Mesendoderm (in vitro differentiated cells): ENCODE measurements at regions not wholly inside any gene's neighbourhood (a gene's known extent, or its start where the extent isn't known, plus 50 kb on each side); places are given as distances from the start of the nearest gene placed in this dataset.

Experiments used
- DNase-seq: peaks from one replicate; pipeline ENCODE4 v3.0.0; 2013
- H2AK5ac ChIP-seq: 2 replicates; pipeline ENCODE4 v1.6.1; 2013; ENCODE audit warnings: low read length, inconsistent platforms
- H2BK120ac ChIP-seq: 2 replicates; pipeline ENCODE4 v1.6.1; 2013; ENCODE audit warnings: low read depth, mild to moderate bottlenecking, low read length, moderate library complexity, mixed read lengths
- H2BK15ac ChIP-seq: replicated peaks from 2 replicates; pipeline ENCODE4 v1.6.1; 2013; ENCODE audit warnings: low read depth, mild to moderate bottlenecking, moderate library complexity
- H2BK5ac ChIP-seq: 2 replicates; pipeline ENCODE4 v1.6.1; 2013; ENCODE audit warnings: low read length, inconsistent platforms
- H3K18ac ChIP-seq: 2 replicates; pipeline ENCODE4 v1.6.1; 2013; ENCODE audit warnings: mild to moderate bottlenecking, low read length, mixed read lengths
- H3K23ac ChIP-seq: one replicate; pipeline ENCODE4 v1.6.1; 2013; ENCODE audit warnings: low read length
- H3K27ac ChIP-seq: 2 replicates; pipeline ENCODE4 v1.5.1; 2013; ENCODE audit warnings: low read depth, mild to moderate bottlenecking, inconsistent platforms, low read length, moderate library complexity
- H3K27me3 ChIP-seq: 2 replicates; pipeline ENCODE4 v1.6.1; 2013; ENCODE audit warnings: low read length, control low read depth, mild to moderate bottlenecking, inconsistent platforms; ENCODE audit not compliant: insufficient read depth, poor library complexity
- H3K36me3 ChIP-seq: 2 replicates; pipeline ENCODE4 v1.6.1; 2013; ENCODE audit warnings: low read length, inconsistent platforms; ENCODE audit not compliant: control insufficient read depth, insufficient read depth
- H3K4ac ChIP-seq: one replicate; pipeline ENCODE4 v1.6.1; 2013; ENCODE audit warnings: low read depth, mild to moderate bottlenecking, low read length, moderate library complexity
- H3K4me1 ChIP-seq: 2 replicates; pipeline ENCODE4 v1.6.1; 2013; ENCODE audit warnings: low read depth, low read length, inconsistent platforms; ENCODE audit not compliant: control insufficient read depth
- H3K4me2 ChIP-seq: 2 replicates; pipeline ENCODE4 v1.6.1; 2013; ENCODE audit warnings: low read length
- H3K4me3 ChIP-seq: 2 replicates; pipeline ENCODE4 v1.5.1; 2013; ENCODE audit warnings: mild to moderate bottlenecking, low read length
- H3K56ac ChIP-seq: one replicate; pipeline ENCODE4 v1.6.1; 2013; ENCODE audit warnings: low read length
- H3K79me1 ChIP-seq: 2 replicates; pipeline ENCODE4 v1.6.1; 2013; ENCODE audit warnings: low read length, inconsistent platforms
- H3K79me2 ChIP-seq: 2 replicates; pipeline ENCODE4 v1.6.1; 2013; ENCODE audit warnings: mild to moderate bottlenecking, low read length; ENCODE audit not compliant: control insufficient read depth, insufficient read depth
- H3K9ac ChIP-seq: 2 replicates; pipeline ENCODE4 v1.6.1; 2013; ENCODE audit warnings: low read length, inconsistent platforms
- H4K5ac ChIP-seq: one replicate; pipeline ENCODE4 v1.6.1; 2013; ENCODE audit warnings: low read length
- H4K8ac ChIP-seq: one replicate; pipeline ENCODE4 v1.6.1; 2013; ENCODE audit warnings: low read depth, mild to moderate bottlenecking, control low read depth, low read length, moderate library complexity
- WGBS: extraction: QIAGEN DNeasy Blood & Tissue Kit; methylation state at CpG from one replicate; pipeline ENCODE4 v1.1.7; 2013; ENCODE audit warnings: low lambda C conversion rate, missing lambda C conversion rate; ENCODE audit not compliant: insufficient coverage; ENCODE audit errors: extremely low coverage; 5-methylcytosine and 5-hydroxymethylcytosine counted together

- H2AK5ac ChIP-seq: no peak overlapping the region
- H3K79me2 ChIP-seq: no peaks in the 10 kb centered on the region
- no peak overlapping the region for H4K8ac ChIP-seq
- no peak overlapping the region for H2BK5ac ChIP-seq
- no peaks in the 10 kb centered on the region for H3K79me1 ChIP-seq
- WGBS: no CpG with 5 or more reads among the region's 3 CpGs
- no peaks in the 10 kb centered on the region for H3K36me3 ChIP-seq
- no peak overlapping the region for H3K4ac ChIP-seq
- no peaks in the 10 kb centered on the region for H3K4me1 ChIP-seq
- no peak for DNase-seq
- no peak overlapping the region for H3K4me2 ChIP-seq
- H2BK15ac ChIP-seq: no peak overlapping the region
- H3K9ac ChIP-seq: no peak overlapping the region
- H2BK120ac ChIP-seq: no peak overlapping the region
- H4K5ac ChIP-seq: no peak overlapping the region
- no peaks in the 10 kb centered on the region for H3K27me3 ChIP-seq
- H3K27ac ChIP-seq: no peak overlapping the region
- no peak overlapping the region for H3K56ac ChIP-seq
- no peak overlapping the region for H3K23ac ChIP-seq
- H3K4me3 ChIP-seq: no peak overlapping the region
- H3K18ac ChIP-seq: no peak overlapping the region
Observed at GRCh38 chr22:44587737-44588310, 89.8 kb upstream of the RTL6 start.

DNA sequence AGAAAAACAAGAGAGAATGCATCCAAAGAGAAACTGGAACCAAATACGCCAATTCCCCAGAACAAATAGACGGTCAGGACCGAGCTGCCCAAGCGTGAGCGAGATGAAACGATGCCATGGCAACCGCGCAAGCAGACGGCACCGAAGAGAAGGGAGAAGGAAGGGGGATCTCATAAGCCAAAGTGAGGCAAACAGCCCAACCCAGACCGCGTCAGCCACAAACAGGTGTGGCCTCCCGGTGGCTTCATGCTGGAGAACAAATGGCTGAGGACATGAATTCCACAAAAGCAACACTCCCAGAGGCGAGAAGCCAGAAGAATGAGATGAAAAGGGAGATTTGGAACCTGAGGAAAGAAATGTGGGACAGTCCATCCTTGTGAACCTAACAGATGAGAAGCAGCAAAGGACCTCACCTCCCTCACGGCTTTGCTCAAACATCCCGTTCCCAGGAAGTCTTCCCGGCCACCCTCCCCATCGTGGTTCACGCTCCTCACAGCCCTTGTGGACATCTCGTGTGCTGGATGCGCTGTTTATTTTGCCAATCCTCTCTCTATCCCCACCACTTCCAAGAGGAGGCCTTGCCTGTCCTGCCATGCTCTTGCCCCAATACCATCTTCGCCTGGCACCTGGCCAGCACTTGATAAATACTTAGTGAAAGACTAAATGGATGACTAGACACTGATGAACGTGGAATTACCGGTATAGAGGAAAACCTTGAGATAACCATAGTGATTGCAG is 89.1 kb upstream of the RTL6 start:
- no peak overlapping the region for H4K8ac ChIP-seq
- WGBS: no CpG with 5 or more reads among the region's 24 CpGs
- no peak overlapping the region for H2BK5ac ChIP-seq
- no peak overlapping the region for H3K9ac ChIP-seq
- no peak overlapping the region for H3K18ac ChIP-seq
- H2BK120ac ChIP-seq: no peak overlapping the region
- DNase-seq: peak; percentile 30
- H3K4ac ChIP-seq: no peak overlapping the region
- H2BK15ac ChIP-seq: no peak overlapping the region
- no peak overlapping the region for H3K4me2 ChIP-seq
- H3K4me3 ChIP-seq: no peak overlapping the region
- no peak overlapping the region for H2AK5ac ChIP-seq
- no peaks in the 10 kb centered on the region for H3K36me3 ChIP-seq
- no peaks in the 10 kb centered on the region for H3K79me1 ChIP-seq
- H3K4me1 ChIP-seq: no peaks in the 10 kb centered on the region
- no peaks in the 10 kb centered on the region for H3K27me3 ChIP-seq
- no peak overlapping the region for H3K56ac ChIP-seq
- H3K23ac ChIP-seq: no peak overlapping the region
- H4K5ac ChIP-seq: no peak overlapping the region
- H3K79me2 ChIP-seq: no peaks in the 10 kb centered on the region
- no peak overlapping the region for H3K27ac ChIP-seq

GRCh38 chr22:44586351-44586990 is 88.4 kb upstream of the RTL6 start:
- Histone ChIP-seq H3K79me2 (no peaks in the 10 kb centered on the region), H4K5ac (no peak overlapping the region), H3K4me3 (no peak overlapping the region), H3K27ac (no peak overlapping the region), H3K23ac (no peak overlapping the region), H3K4me2 (no peak overlapping the region), H3K4me1 (no peaks in the 10 kb centered on the region), H3K36me3 (no peaks in the 10 kb centered on the region), H2BK5ac (no peak overlapping the region), H3K27me3 (no peaks in the 10 kb centered on the region), H3K9ac (no peak overlapping the region), H3K79me1 (no peaks in the 10 kb centered on the region), H2BK120ac (no peak overlapping the region), H4K8ac (no peak overlapping the region), H3K56ac (no peak overlapping the region), H3K4ac (no peak overlapping the region), H2AK5ac (no peak overlapping the region), H3K18ac (no peak overlapping the region), H2BK15ac (no peak overlapping the region)
- peak; percentile 14 for DNase-seq
- WGBS: no CpG with 5 or more reads among the region's 18 CpGs

- no peak overlapping the region for H3K18ac ChIP-seq
- H3K56ac ChIP-seq: no peak overlapping the region
- H4K8ac ChIP-seq: no peak overlapping the region
- no peak overlapping the region for H2BK5ac ChIP-seq
- no CpG with 5 or more reads among the region's 20 CpGs for WGBS
- no peak overlapping the region for H3K23ac ChIP-seq
- no peak overlapping the region for H4K5ac ChIP-seq
- no peak for DNase-seq
- no peak overlapping the region for H2BK120ac ChIP-seq
- no peaks in the 10 kb centered on the region for H3K4me1 ChIP-seq
- H3K9ac ChIP-seq: no peak overlapping the region
- no peaks in the 10 kb centered on the region for H3K27me3 ChIP-seq
- H2BK15ac ChIP-seq: no peak overlapping the region
- no peak overlapping the region for H2AK5ac ChIP-seq
- H3K4me3 ChIP-seq: no peak overlapping the region
- H3K27ac ChIP-seq: no peak overlapping the region
- no peaks in the 10 kb centered on the region for H3K36me3 ChIP-seq
- no peak overlapping the region for H3K4ac ChIP-seq
- no peak overlapping the region for H3K4me2 ChIP-seq
- H3K79me2 ChIP-seq: no peaks in the 10 kb centered on the region
- H3K79me1 ChIP-seq: no peaks in the 10 kb centered on the region
Observed at GRCh38 chr22:44585559-44586350, 87.7 kb upstream of the RTL6 start.

GRCh38 chr22:44584256-44584902 is 86.3 kb upstream of the RTL6 start:
- H2AK5ac ChIP-seq: no peak overlapping the region
- H2BK15ac ChIP-seq: no peak overlapping the region
- WGBS: no CpG with 5 or more reads among the region's 7 CpGs
- H3K4me1 ChIP-seq: no peaks in the 10 kb centered on the region
- no peak overlapping the region for H3K23ac ChIP-seq
- H3K27ac ChIP-seq: no peak overlapping the region
- no peaks in the 10 kb centered on the region for H3K36me3 ChIP-seq
- no peaks in the 10 kb centered on the region for H3K79me1 ChIP-seq
- H4K8ac ChIP-seq: no peak overlapping the region
- no peak overlapping the region for H3K9ac ChIP-seq
- H2BK120ac ChIP-seq: no peak overlapping the region
- H3K4me2 ChIP-seq: no peak overlapping the region
- no peak overlapping the region for H3K18ac ChIP-seq
- H2BK5ac ChIP-seq: no peak overlapping the region
- no peak overlapping the region for H3K4ac ChIP-seq
- H3K27me3 ChIP-seq: no peaks in the 10 kb centered on the region
- DNase-seq: no peak
- H3K79me2 ChIP-seq: no peaks in the 10 kb centered on the region
- no peak overlapping the region for H4K5ac ChIP-seq
- H3K56ac ChIP-seq: no peak overlapping the region
- H3K4me3 ChIP-seq: no peak overlapping the region
